GM20000 (cell line): ENCODE measurements at regions not wholly inside any gene's neighbourhood (a gene's known extent, or its start where the extent isn't known, plus 50 kb on each side); places are given as distances from the start of the nearest gene placed in this dataset.

Experiments
- DNase-seq: peaks from one replicate; pipeline ENCODE4 v3.0.0; 2012; ENCODE audit warnings: low spot score
- TF ChIP-seq, protein P1 (sequence below): IDR thresholded peaks from 2 replicates; pipeline ENCODE4 v1.5.1; 2012; ENCODE audit warnings: mild to moderate bottlenecking, control low read depth; ENCODE audit errors: extremely low read depth, missing control alignments

DNA sequence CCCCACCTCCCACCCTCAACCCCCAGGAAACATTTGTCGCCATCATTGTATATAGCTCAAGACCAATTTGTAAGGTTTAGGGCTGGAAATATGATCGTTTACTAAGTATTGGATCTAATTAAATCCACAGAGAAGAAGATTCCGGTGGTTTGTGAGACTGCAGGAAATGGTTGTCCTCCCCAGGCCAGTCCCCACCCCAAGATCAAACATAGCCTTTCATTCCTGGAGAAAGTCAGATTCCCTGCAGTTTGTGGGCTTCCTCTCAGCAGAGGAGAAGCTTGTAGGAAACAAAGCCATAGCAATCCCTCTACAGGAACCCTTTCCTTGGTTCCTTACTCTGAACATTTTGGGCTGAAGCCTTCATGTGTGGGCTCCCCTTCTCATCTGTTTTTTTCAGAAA lies 79.2 kb upstream of the TBCA start:
- DNase-seq: no peak
- TF ChIP-seq, protein P1, sequence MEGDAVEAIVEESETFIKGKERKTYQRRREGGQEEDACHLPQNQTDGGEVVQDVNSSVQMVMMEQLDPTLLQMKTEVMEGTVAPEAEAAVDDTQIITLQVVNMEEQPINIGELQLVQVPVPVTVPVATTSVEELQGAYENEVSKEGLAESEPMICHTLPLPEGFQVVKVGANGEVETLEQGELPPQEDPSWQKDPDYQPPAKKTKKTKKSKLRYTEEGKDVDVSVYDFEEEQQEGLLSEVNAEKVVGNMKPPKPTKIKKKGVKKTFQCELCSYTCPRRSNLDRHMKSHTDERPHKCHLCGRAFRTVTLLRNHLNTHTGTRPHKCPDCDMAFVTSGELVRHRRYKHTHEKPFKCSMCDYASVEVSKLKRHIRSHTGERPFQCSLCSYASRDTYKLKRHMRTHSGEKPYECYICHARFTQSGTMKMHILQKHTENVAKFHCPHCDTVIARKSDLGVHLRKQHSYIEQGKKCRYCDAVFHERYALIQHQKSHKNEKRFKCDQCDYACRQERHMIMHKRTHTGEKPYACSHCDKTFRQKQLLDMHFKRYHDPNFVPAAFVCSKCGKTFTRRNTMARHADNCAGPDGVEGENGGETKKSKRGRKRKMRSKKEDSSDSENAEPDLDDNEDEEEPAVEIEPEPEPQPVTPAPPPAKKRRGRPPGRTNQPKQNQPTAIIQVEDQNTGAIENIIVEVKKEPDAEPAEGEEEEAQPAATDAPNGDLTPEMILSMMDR: no peak

DNA sequence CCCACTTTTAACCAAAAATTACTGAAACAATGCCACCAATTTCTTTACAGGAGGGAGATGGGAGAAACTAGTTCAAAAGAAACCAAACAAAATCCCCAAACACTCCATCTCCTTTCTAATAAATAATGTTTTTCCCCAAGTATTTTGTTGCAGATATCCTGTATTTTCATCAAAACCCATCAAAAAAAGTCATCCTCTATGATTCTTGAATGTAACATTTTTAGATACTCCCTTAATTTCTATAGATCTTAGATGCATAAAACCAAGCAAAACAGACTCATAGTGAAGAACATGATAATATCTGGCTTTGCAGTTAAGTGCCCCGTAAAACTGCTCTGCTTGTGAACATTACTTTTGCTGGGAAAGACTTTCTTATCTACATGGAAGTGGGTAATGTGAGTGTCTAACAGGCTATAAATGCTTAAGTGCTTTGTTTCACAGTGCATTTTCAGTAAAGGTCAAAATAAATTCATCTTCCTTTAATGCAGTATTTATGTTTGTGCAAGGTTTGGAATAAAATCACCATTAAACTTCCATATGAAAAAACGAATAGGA lies 77.3 kb upstream of the TBCA start:
- no peak for DNase-seq
- TF ChIP-seq, protein P1: no peak

DNA sequence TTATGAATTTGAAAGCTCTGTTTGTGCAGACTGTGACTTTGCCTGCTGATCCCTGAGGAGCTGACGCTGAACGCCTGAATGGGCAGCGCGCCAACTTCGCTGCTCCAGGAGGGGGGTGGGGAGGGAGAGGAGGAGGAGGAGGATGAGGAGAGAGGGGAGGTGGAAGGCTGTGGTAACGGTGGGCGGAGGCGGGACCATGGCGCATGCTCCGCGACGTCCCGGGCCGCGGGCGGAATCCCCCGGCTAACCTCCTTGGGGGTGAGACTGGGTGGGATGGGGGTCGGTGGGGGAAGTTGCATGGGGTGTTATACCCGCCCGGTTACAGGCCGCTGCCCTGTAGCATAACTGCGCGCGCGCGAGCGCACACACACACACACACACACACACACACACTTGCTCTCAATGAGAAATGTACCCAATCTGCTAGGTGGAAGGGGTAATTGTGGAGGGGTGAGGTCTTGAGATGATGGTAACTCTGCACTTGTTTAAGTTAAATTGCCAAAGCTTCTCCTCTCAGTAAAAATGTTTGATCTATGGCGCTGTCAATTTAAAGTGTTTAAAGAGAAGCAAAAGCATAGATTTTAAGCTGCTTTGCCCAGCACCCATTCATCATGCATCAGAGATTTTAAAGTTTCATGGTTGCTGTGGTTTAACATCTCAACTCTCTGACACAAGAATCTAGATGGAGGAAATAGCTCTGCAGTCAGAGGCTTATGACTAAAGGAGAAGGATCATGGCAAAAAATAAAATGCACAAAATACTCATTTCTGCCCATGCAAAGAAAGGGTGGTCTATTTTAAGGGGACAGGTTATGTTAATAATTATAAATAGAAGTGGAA lies 76.6 kb upstream of the TBCA start:
- TF ChIP-seq, protein P1: no peak
- peak; percentile 81 for DNase-seq

DNA sequence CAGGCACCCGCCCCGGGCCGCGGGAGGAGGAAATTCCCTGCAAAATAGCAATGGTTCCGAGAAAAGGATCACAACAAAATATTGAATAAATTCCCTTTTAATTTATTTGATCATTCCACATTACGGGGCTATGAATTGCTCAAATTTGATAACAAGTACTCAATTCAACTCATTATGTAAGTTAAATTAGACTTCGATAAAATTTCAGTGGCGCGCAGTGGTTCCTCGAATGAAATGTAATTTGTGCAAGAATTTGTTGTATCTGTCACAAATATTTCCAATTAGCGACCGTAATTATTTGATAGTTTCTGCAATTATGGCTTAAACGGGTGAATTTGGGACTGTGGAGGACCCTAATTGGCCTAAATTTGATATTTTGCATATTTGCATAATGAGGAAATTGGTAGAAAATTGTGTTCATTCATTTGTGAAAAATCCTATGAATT lies 76.0 kb upstream of the TBCA start:
- TF ChIP-seq, protein P1: no peak
- DNase-seq: peak; percentile 39

DNA sequence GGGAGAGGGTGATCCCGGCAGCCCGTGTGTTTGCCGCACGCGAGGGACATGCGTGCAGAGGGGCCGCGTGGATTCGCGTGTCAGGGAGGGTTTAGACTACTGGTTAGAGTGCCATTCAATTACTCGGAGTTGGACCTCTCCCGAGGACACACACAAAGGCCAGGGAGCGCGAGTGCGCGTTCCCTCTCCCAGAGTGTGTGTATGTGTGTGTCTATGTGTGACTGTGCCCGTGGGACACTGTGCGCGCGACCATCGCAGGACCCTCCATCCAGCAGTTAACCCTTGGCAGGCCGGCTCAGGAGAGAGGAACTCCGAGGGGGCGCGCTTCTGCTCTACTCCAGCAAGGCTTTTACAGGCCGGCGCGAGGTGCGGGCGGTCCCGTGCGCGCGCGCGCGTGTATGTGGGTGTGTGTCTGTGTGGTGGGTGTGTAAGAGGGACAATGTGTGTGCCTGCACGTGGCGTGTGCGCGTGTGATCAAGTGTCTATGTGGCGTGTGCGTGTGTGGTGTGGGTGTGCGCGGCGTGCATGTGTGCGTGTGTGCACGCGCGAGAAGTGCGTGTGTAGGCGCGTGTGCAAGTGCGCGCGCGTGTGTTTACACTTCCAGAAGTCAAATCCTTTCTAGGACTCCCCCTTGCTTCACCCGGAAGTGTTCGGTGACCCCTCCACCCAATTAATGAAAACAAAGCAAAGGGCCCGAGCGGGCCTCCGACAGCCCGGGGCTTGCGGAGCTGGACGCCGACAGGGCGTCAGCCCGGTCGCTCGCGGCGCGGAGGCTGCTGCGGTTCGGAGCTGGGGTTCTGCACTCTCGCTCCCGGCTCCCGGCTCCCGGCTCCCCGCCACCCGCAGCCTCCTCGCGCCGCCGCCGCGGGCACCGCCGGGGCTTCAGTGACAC lies 75.3 kb upstream of the TBCA start:
- TF ChIP-seq, protein P1: no peak
- DNase-seq: peak; percentile 75

DNA sequence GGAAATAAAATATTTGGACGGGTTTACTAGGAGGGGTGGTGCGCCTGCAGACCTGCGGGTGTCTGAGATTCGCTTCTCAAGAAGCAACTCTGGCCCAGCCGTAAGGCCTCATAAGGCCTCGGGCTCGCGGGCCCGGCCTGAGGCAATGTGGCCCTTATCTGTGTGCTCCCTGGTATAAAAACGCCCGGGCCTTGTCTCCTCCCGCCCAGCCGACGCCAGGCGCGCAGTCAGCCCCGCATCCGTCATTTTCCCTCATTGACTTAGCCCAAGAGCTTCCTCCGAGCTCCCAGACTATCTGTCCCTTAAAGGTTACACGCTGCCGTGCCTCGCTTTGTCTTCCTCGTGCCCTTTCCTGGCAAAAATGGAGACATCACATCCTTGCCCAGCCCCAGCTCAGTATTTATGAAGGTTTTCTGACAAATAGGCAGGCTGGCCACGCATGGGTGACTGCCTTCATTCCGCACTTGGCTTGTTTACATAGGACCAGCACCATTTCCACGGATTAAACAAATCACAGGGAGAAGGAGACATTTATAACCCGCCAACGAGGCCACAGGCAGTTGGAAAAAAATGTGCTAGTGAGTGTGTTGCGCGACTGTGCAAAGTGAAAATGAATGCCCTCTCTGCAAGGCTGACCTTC lies 74.5 kb upstream of the TBCA start:
- TF ChIP-seq, protein P1: no peak
- no peak for DNase-seq
